ENCODE measurements at regions not wholly inside any gene's neighbourhood (a gene's known extent, or its start where the extent isn't known, plus 50 kb on each side); places are given as distances from the start of the nearest gene placed in this dataset.

GRCh38 chr4:116469582-116469981 is 615.8 kb downstream of the TRAM1L1 start:
- Histone ChIP-seq H3K27me3 (ENCODE audit: control insufficient read depth in 3 of 3, insufficient read depth in 3 of 3, low read length in 2 of 3) (no peaks in the 10 kb centered on the region), H3K9me3 (ENCODE audit: control insufficient read depth in 4 of 4, insufficient read depth in 3 of 4, low read length in 3 of 4) (no peaks in the 10 kb centered on the region), H3K27ac (ENCODE audit: low read depth in 1 of 2, low read length in 1 of 2) (no peak overlapping the region), H3K36me3 (ENCODE audit: control insufficient read depth in 4 of 4, insufficient read depth in 4 of 4, low read length in 4 of 4) (no peaks in the 10 kb centered on the region), H3K4me1 (ENCODE audit: control insufficient read depth in 5 of 5, insufficient read depth in 5 of 5, low read length in 5 of 5) (no peaks in the 10 kb centered on the region), H3K4me3 (no peak overlapping the region), H3K9ac (ENCODE audit: insufficient read depth in 1 of 2, low read length in 2 of 2) (no peak overlapping the region)
- no peak for DNase-seq
- 37 to 50% methylated on average over 1 of the region's 1 CpG for WGBS, 2 donors
- no peak for TF ChIP-seq CTCF (IDR thresholded peaks at IDR 0.05; ENCODE audit: control extremely low read depth, extremely low read depth)
- ATAC-seq (ENCODE audit: insufficient read depth, low FRiP score): no peak

- Histone ChIP-seq H3K27me3 (ENCODE audit: control insufficient read depth in 3 of 3, insufficient read depth in 3 of 3, low read length in 2 of 3) (no peaks in the 10 kb centered on the region), H3K4me1 (ENCODE audit: control insufficient read depth in 5 of 5, insufficient read depth in 5 of 5, low read length in 5 of 5) (no peaks in the 10 kb centered on the region), H3K9me3 (ENCODE audit: control insufficient read depth in 4 of 4, insufficient read depth in 3 of 4, low read length in 3 of 4) (peaks cover 0 to 1% (median 0%) of the 10 kb centered on the region in 4 donors), H3K9ac (ENCODE audit: insufficient read depth in 1 of 2, low read length in 2 of 2) (no peak overlapping the region), H3K27ac (ENCODE audit: low read depth in 1 of 2, low read length in 1 of 2) (no peak overlapping the region), H3K4me3 (no peak overlapping the region), H3K36me3 (ENCODE audit: control insufficient read depth in 4 of 4, insufficient read depth in 4 of 4, low read length in 4 of 4) (no peaks in the 10 kb centered on the region)
- DNase-seq (no peak), ATAC-seq (ENCODE audit: insufficient read depth, low FRiP score) (no peak)
- TF ChIP-seq CTCF (IDR thresholded peaks at IDR 0.05; ENCODE audit: control extremely low read depth, extremely low read depth): no peak
- WGBS, 2 donors: 90 to 94% methylated on average over 19 of the region's 19 CpGs
Measured at GRCh38 chr4:116453127-116453526, 632.2 kb downstream of the TRAM1L1 start.

GRCh38 chr4:116449764-116450163 is 635.6 kb downstream of the TRAM1L1 start:
- no peak overlapping the region for H3K27ac ChIP-seq (ENCODE audit: low read depth in 1 of 2, low read length in 1 of 2)
- H3K9ac ChIP-seq (ENCODE audit: insufficient read depth in 1 of 2, low read length in 2 of 2): no peak overlapping the region
- H3K4me1 ChIP-seq (ENCODE audit: control insufficient read depth in 5 of 5, insufficient read depth in 5 of 5, low read length in 5 of 5): no peaks in the 10 kb centered on the region
- H3K27me3 ChIP-seq (ENCODE audit: control insufficient read depth in 3 of 3, insufficient read depth in 3 of 3, low read length in 2 of 3): no peaks in the 10 kb centered on the region
- no peak for TF ChIP-seq CTCF (IDR thresholded peaks at IDR 0.05; ENCODE audit: control extremely low read depth, extremely low read depth)
- peaks cover 0 to 1% (median 0%) of the 10 kb centered on the region in 4 donors for H3K9me3 ChIP-seq (ENCODE audit: control insufficient read depth in 4 of 4, insufficient read depth in 3 of 4, low read length in 3 of 4)
- WGBS, 2 donors: 71 to 79% methylated on average over 2 of the region's 2 CpGs
- H3K36me3 ChIP-seq (ENCODE audit: control insufficient read depth in 4 of 4, insufficient read depth in 4 of 4, low read length in 4 of 4): no peaks in the 10 kb centered on the region
- ATAC-seq (ENCODE audit: insufficient read depth, low FRiP score) (no peak), DNase-seq (no peak)
- H3K4me3 ChIP-seq: no peak overlapping the region

- DNase-seq (no peak), ATAC-seq (ENCODE audit: insufficient read depth, low FRiP score) (no peak)
- no peaks in the 10 kb centered on the region for H3K27me3 ChIP-seq (ENCODE audit: control insufficient read depth in 3 of 3, insufficient read depth in 3 of 3, low read length in 2 of 3)
- no peaks in the 10 kb centered on the region for H3K9me3 ChIP-seq (ENCODE audit: control insufficient read depth in 4 of 4, insufficient read depth in 3 of 4, low read length in 3 of 4)
- no peaks in the 10 kb centered on the region for H3K36me3 ChIP-seq (ENCODE audit: control insufficient read depth in 4 of 4, insufficient read depth in 4 of 4, low read length in 4 of 4)
- no peak overlapping the region for H3K9ac ChIP-seq (ENCODE audit: insufficient read depth in 1 of 2, low read length in 2 of 2)
- no peak for TF ChIP-seq CTCF (IDR thresholded peaks at IDR 0.05; ENCODE audit: control extremely low read depth, extremely low read depth)
- H3K4me3 ChIP-seq: no peak overlapping the region
- no peak overlapping the region for H3K27ac ChIP-seq (ENCODE audit: low read depth in 1 of 2, low read length in 1 of 2)
- no peaks in the 10 kb centered on the region for H3K4me1 ChIP-seq (ENCODE audit: control insufficient read depth in 5 of 5, insufficient read depth in 5 of 5, low read length in 5 of 5)
Measured at GRCh38 chr4:116444117-116444516, 641.3 kb downstream of the TRAM1L1 start.

Data from lung (tissue), 11 donors.